GM23338 (cell line): ENCODE measurements at regions not wholly inside any gene's neighbourhood (a gene's known extent, or its start where the extent isn't known, plus 50 kb on each side); places are given as distances from the start of the nearest gene placed in this dataset.

Experiments
- ATAC-seq: fragments of 200-7000 bp; cut with Tn5 transposase; 3 replicates; pipeline ENCODE4 v1.9.1; 2020
- DNase-seq: peaks from one replicate; pipeline ENCODE4 v3.0.0-alpha.2; 2015; ENCODE audit warnings: low spot score
- H2AFZ ChIP-seq: fragments of 200-600 bp; sonication (generic); 2 replicates; pipeline ENCODE4 v1.8.0; 2016; ENCODE audit warnings: antibody characterized with exemption, mild to moderate bottlenecking, moderate library complexity
- H3F3A ChIP-seq: fragments of 200-600 bp; sonication (generic); replicated peaks from 2 replicates; pipeline ENCODE4 v1.8.0; 2017; ENCODE audit warnings: antibody characterized with exemption, mixed run types, low read depth
- H3K27ac ChIP-seq: fragments of 200-600 bp; sonication (generic); 2 replicates; pipeline ENCODE4 v1.6.1; 2016; ENCODE audit warnings: low read depth
- H3K27me3 ChIP-seq: fragments of 200-600 bp; sonication (generic); 2 replicates; pipeline ENCODE4 v1.8.0; 2016; ENCODE audit warnings: mild to moderate bottlenecking, mixed run types, moderate library complexity; ENCODE audit not compliant: insufficient read depth
- H3K36me3 ChIP-seq: fragments of 200-600 bp; sonication (generic); 2 replicates; pipeline ENCODE4 v1.8.0; 2016; ENCODE audit warnings: mild to moderate bottlenecking; ENCODE audit not compliant: insufficient read depth
- H3K4me1 ChIP-seq: fragments of 200-600 bp; sonication (generic); 2 replicates; pipeline ENCODE4 v1.8.0; 2016; ENCODE audit warnings: mild to moderate bottlenecking, moderate library complexity; ENCODE audit not compliant: insufficient read depth
- H3K4me2 ChIP-seq: fragments of 200-600 bp; sonication (generic); 2 replicates; pipeline ENCODE4 v1.7.1; 2017; ENCODE audit warnings: mixed run types
- H3K4me3 ChIP-seq: fragments of 200-600 bp; sonication (generic); 2 replicates; pipeline ENCODE4 v1.6.1; 2016; ENCODE audit warnings: mixed run types
- H3K79me2 ChIP-seq: fragments of 200-600 bp; sonication (generic); replicated peaks from 2 replicates; pipeline ENCODE4 v1.8.0; 2017; ENCODE audit warnings: mild to moderate bottlenecking; ENCODE audit not compliant: insufficient read depth
- H3K9me2 ChIP-seq: fragments of 200-600 bp; sonication (generic); 2 replicates; pipeline ENCODE4 v1.8.0; 2017; ENCODE audit not compliant: insufficient read depth
- H4K20me1 ChIP-seq: fragments of 200-600 bp; sonication (generic); replicated peaks from 2 replicates; pipeline ENCODE4 v1.8.0; 2017; ENCODE audit warnings: mild to moderate bottlenecking; ENCODE audit not compliant: insufficient read depth
- H3K27ac Mint-ChIP-seq: 2 replicates; pipeline ENCODE4 v1.8.0; 2020; ENCODE audit warnings: inconsistent platforms, mild to moderate bottlenecking, moderate library complexity, mixed read lengths
- H3K27me3 Mint-ChIP-seq: 3 replicates; pipeline ENCODE4 v1.8.0; 2022; ENCODE audit warnings: low read depth, mild to moderate bottlenecking, moderate library complexity, mixed read lengths, inconsistent platforms; ENCODE audit not compliant: insufficient read depth, poor library complexity
- H3K36me3 Mint-ChIP-seq: 3 replicates; pipeline ENCODE4 v1.8.0; 2021; ENCODE audit warnings: low read depth, mild to moderate bottlenecking, inconsistent platforms, moderate library complexity, mixed read lengths
- H3K4me1 Mint-ChIP-seq: 3 replicates; pipeline ENCODE4 v1.8.0; 2020; ENCODE audit warnings: mild to moderate bottlenecking, inconsistent platforms, mixed read lengths
- H3K4me3 Mint-ChIP-seq: 3 replicates; pipeline ENCODE4 v1.8.0; 2021; ENCODE audit warnings: moderate library complexity, mild to moderate bottlenecking, inconsistent platforms, mixed read lengths
- H3K9me3 Mint-ChIP-seq: 3 replicates; pipeline ENCODE4 v1.8.0; 2020; ENCODE audit warnings: moderate library complexity, mild to moderate bottlenecking, inconsistent platforms, mixed read lengths
- CREB1 ChIP-seq: fragments of 250-450 bp; sonication (Bioruptor Pico); IDR thresholded peaks from 2 replicates; pipeline ENCODE4 v1.5.0; 2020; ENCODE audit warnings: low read depth, mild to moderate bottlenecking, moderate library complexity
- JUNB ChIP-seq: IDR thresholded peaks from one replicate; pipeline ENCODE4 v1.6.1; 2016; ENCODE audit warnings: antibody characterized with exemption; ENCODE audit not compliant: unreplicated experiment
- POLR2AphosphoS5 ChIP-seq: IDR thresholded peaks from 2 replicates; pipeline ENCODE4 v1.6.1; 2016; ENCODE audit warnings: antibody characterized with exemption, low read depth
- REST ChIP-seq: IDR thresholded peaks from one replicate; pipeline ENCODE4 v1.6.1; 2018; ENCODE audit warnings: antibody characterized with exemption; ENCODE audit not compliant: unreplicated experiment
- STAT1 ChIP-seq: IDR thresholded peaks from one replicate; pipeline ENCODE4 v1.6.1; 2016; ENCODE audit warnings: antibody characterized with exemption; ENCODE audit not compliant: unreplicated experiment
- ZNF114 ChIP-seq: fragments of 250-450 bp; sonication (Bioruptor Pico); IDR thresholded peaks from 2 replicates; pipeline ENCODE4 v1.5.0; 2020; ENCODE audit warnings: mild to moderate bottlenecking, moderate library complexity
- TF ChIP-seq, protein P1 (sequence below): fragments of 250-450 bp; sonication (Bioruptor Pico); IDR thresholded peaks from 2 replicates; pipeline ENCODE4 v1.5.0; 2020; ENCODE audit warnings: mild to moderate bottlenecking, moderate library complexity
- TF ChIP-seq, protein P2 (sequence below), 2 experiments: fragments of 200-600 bp in 1 of 2; sonication (generic) in 1 of 2; conservative IDR thresholded peaks; 2 replicates each; pipeline versions ENCODE4 v1.5.1 to v1.6.1; 2016 to 2017; ENCODE audit warnings: antibody characterized with exemption in 2 of 2, low read depth in 2 of 2, mild to moderate bottlenecking in 2 of 2, moderate library complexity in 1 of 2

- TF ChIP-seq, protein P1, sequence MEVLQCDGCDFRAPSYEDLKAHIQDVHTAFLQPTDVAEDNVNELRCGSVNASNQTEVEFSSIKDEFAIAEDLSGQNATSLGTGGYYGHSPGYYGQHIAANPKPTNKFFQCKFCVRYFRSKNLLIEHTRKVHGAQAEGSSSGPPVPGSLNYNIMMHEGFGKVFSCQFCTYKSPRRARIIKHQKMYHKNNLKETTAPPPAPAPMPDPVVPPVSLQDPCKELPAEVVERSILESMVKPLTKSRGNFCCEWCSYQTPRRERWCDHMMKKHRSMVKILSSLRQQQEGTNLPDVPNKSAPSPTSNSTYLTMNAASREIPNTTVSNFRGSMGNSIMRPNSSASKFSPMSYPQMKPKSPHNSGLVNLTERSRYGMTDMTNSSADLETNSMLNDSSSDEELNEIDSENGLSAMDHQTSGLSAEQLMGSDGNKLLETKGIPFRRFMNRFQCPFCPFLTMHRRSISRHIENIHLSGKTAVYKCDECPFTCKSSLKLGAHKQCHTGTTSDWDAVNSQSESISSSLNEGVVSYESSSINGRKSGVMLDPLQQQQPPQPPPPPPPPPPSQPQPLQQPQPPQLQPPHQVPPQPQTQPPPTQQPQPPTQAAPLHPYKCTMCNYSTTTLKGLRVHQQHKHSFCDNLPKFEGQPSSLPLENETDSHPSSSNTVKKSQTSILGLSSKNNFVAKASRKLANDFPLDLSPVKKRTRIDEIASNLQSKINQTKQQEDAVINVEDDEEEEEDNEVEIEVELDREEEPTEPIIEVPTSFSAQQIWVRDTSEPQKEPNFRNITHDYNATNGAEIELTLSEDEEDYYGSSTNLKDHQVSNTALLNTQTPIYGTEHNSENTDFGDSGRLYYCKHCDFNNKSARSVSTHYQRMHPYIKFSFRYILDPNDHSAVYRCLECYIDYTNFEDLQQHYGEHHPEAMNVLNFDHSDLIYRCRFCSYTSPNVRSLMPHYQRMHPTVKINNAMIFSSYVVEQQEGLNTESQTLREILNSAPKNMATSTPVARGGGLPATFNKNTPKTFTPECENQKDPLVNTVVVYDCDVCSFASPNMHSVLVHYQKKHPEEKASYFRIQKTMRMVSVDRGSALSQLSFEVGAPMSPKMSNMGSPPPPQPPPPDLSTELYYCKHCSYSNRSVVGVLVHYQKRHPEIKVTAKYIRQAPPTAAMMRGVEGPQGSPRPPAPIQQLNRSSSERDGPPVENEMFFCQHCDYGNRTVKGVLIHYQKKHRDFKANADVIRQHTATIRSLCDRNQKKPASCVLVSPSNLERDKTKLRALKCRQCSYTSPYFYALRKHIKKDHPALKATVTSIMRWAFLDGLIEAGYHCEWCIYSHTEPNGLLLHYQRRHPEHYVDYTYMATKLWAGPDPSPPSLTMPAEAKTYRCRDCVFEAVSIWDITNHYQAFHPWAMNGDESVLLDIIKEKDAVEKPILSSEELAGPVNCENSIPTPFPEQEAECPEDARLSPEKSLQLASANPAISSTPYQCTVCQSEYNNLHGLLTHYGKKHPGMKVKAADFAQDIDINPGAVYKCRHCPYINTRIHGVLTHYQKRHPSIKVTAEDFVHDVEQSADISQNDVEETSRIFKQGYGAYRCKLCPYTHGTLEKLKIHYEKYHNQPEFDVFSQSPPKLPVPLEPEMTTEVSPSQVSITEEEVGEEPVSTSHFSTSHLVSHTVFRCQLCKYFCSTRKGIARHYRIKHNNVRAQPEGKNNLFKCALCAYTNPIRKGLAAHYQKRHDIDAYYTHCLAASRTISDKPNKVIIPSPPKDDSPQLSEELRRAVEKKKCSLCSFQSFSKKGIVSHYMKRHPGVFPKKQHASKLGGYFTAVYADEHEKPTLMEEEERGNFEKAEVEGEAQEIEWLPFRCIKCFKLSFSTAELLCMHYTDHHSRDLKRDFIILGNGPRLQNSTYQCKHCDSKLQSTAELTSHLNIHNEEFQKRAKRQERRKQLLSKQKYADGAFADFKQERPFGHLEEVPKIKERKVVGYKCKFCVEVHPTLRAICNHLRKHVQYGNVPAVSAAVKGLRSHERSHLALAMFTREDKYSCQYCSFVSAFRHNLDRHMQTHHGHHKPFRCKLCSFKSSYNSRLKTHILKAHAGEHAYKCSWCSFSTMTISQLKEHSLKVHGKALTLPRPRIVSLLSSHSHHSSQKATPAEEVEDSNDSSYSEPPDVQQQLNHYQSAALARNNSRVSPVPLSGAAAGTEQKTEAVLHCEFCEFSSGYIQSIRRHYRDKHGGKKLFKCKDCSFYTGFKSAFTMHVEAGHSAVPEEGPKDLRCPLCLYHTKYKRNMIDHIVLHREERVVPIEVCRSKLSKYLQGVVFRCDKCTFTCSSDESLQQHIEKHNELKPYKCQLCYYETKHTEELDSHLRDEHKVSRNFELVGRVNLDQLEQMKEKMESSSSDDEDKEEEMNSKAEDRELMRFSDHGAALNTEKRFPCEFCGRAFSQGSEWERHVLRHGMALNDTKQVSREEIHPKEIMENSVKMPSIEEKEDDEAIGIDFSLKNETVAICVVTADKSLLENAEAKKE (CRISPR knock-in tag), result no peak
- no peak for TF ChIP-seq CREB1 (CRISPR knock-in tag)
- TF ChIP-seq ZNF114 (CRISPR knock-in tag), result no peak
- no peak for TF ChIP-seq STAT1
- TF ChIP-seq REST, result no peak
- no peak for TF ChIP-seq POLR2AphosphoS5
Observed at GRCh38 chr5:124876566-124876965, 130.1 kb upstream of the ZNF608 start (continued).

GRCh38 chr5:124876983-124877382, 130.5 kb upstream of the ZNF608 start:
- H3K27me3 ChIP-seq, result no peaks in the 10 kb centered on the region
- H3K4me3 ChIP-seq, result no peak overlapping the region
- H3K4me1 ChIP-seq, result peaks cover 21% of the 10 kb centered on the region
- no peaks in the 10 kb centered on the region for H4K20me1 ChIP-seq
- H3K36me3 Mint-ChIP-seq, result peaks cover 13% of the 10 kb centered on the region; the same call in 2 of the 3 replicates
- H3K36me3 ChIP-seq, result no peaks in the 10 kb centered on the region
- no peaks in the 10 kb centered on the region for H3F3A ChIP-seq
- H3K4me1 Mint-ChIP-seq, result peaks cover 24% of the 10 kb centered on the region
- ATAC-seq, result no peak
- no peak for DNase-seq
- peaks cover 12% of the 10 kb centered on the region; the same call in 1 of the 2 replicates for H3K9me2 ChIP-seq
- H3K27ac ChIP-seq, result no peak overlapping the region
- H3K4me2 ChIP-seq, result no peak overlapping the region
- H2AFZ ChIP-seq, result no peak overlapping the region
- no peak overlapping the region for H3K27ac Mint-ChIP-seq
- H3K9me3 Mint-ChIP-seq, result peaks cover 11% of the 10 kb centered on the region; the same call in 2 of the 3 replicates
- H3K4me3 Mint-ChIP-seq, result no peak overlapping the region
- H3K79me2 ChIP-seq, result no peaks in the 10 kb centered on the region
- H3K27me3 Mint-ChIP-seq, result peaks cover 2% of the 10 kb centered on the region
- TF ChIP-seq, protein P2, sequence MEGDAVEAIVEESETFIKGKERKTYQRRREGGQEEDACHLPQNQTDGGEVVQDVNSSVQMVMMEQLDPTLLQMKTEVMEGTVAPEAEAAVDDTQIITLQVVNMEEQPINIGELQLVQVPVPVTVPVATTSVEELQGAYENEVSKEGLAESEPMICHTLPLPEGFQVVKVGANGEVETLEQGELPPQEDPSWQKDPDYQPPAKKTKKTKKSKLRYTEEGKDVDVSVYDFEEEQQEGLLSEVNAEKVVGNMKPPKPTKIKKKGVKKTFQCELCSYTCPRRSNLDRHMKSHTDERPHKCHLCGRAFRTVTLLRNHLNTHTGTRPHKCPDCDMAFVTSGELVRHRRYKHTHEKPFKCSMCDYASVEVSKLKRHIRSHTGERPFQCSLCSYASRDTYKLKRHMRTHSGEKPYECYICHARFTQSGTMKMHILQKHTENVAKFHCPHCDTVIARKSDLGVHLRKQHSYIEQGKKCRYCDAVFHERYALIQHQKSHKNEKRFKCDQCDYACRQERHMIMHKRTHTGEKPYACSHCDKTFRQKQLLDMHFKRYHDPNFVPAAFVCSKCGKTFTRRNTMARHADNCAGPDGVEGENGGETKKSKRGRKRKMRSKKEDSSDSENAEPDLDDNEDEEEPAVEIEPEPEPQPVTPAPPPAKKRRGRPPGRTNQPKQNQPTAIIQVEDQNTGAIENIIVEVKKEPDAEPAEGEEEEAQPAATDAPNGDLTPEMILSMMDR (conservative IDR thresholded peaks at IDR 0.05; ENCODE audit: low read depth in 2 of 2), result no peak
- no peak for TF ChIP-seq POLR2AphosphoS5
- no peak for TF ChIP-seq STAT1
- no peak for TF ChIP-seq JUNB
